ENCODE measurements at regions not wholly inside any gene's neighbourhood (a gene's known extent, or its start where the extent isn't known, plus 50 kb on each side); places are given as distances from the start of the nearest gene placed in this dataset.
A peak's percentile ranks its signal among the peaks of the same experiment; 100 is the strongest.

DNA sequence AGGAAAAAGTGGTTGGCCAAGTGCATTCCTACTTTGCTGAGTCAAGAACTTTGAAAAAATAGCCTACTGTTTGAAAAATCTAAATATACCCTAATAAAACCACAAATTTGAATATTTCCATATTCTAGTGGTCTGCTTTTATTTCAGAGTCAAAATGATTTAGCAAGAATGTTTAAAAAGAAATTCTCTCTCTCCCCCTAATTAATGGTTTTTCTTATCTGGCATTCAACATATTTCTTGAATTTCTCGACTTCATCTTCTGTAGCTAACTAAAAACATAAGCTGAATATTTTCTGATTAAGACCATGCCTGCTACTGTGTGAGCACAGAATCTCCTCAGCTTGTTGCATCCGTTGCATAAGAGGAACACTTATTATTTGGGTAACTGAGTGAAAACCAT lies 563.5 kb upstream of the TBL1XR1 start:
- Histone ChIP-seq H3K4me1 (replicated peaks; ENCODE audit: insufficient read depth) (peaks cover 11% of the 10 kb centered on the region), H3F3A (ENCODE audit: insufficient read depth, low read depth) (no peaks in the 10 kb centered on the region), H3K4me2 (no peak overlapping the region), H3K9me3 (ENCODE audit: insufficient read depth, low read depth) (peaks cover 37% of the 10 kb centered on the region), H3K27ac (no peak overlapping the region), H3K4me3 (no peak overlapping the region), H3K79me2 (ENCODE audit: low read depth) (no peaks in the 10 kb centered on the region), H3K27me3 (ENCODE audit: insufficient read depth, low read depth) (no peaks in the 10 kb centered on the region), H3K36me3 (ENCODE audit: low read depth) (no peaks in the 10 kb centered on the region), H4K20me1 (ENCODE audit: insufficient read depth) (no peaks in the 10 kb centered on the region), H2AFZ (no peak overlapping the region), H3K9me2 (ENCODE audit: insufficient read depth) (no peaks in the 10 kb centered on the region)
- TF ChIP-seq, protein P1, sequence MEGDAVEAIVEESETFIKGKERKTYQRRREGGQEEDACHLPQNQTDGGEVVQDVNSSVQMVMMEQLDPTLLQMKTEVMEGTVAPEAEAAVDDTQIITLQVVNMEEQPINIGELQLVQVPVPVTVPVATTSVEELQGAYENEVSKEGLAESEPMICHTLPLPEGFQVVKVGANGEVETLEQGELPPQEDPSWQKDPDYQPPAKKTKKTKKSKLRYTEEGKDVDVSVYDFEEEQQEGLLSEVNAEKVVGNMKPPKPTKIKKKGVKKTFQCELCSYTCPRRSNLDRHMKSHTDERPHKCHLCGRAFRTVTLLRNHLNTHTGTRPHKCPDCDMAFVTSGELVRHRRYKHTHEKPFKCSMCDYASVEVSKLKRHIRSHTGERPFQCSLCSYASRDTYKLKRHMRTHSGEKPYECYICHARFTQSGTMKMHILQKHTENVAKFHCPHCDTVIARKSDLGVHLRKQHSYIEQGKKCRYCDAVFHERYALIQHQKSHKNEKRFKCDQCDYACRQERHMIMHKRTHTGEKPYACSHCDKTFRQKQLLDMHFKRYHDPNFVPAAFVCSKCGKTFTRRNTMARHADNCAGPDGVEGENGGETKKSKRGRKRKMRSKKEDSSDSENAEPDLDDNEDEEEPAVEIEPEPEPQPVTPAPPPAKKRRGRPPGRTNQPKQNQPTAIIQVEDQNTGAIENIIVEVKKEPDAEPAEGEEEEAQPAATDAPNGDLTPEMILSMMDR (conservative IDR thresholded peaks at IDR 0.05): no peak
- TF ChIP-seq EZH2 (IDR thresholded peaks at IDR 0.05; ENCODE audit: low read depth): no peak
- ChIA-PET POLR2A (ENCODE audit: unreplicated experiment) (no interaction called here), CTCF (no interaction called here)
- intact Hi-C loops (cut with micrococcal nuclease; ENCODE audit: unreplicated experiment): no loop called here
- BruUV-seq (replicated peaks): no TSS peak
- DNase-seq: no peak

GRCh38 chr3:177764377-177764912 lies 567.2 kb upstream of the TBL1XR1 start:
- peaks cover under 1% of the 10 kb centered on the region; the same call in 1 of the 2 replicates for H3K4me1 ChIP-seq (replicated peaks; ENCODE audit: insufficient read depth)
- no peaks in the 10 kb centered on the region for H3K9me2 ChIP-seq (ENCODE audit: insufficient read depth)
- no peaks in the 10 kb centered on the region for H3F3A ChIP-seq (ENCODE audit: insufficient read depth, low read depth)
- H2AFZ ChIP-seq: no peak overlapping the region
- H3K4me2 ChIP-seq: no peak overlapping the region
- BruUV-seq (replicated peaks): no TSS peak
- no peaks in the 10 kb centered on the region for H4K20me1 ChIP-seq (ENCODE audit: insufficient read depth)
- H3K9me3 ChIP-seq (ENCODE audit: insufficient read depth, low read depth): peaks cover 26% of the 10 kb centered on the region
- no peak overlapping the region for H3K27ac ChIP-seq
- CTCF ChIA-PET: no interaction called here
- no peak for TF ChIP-seq EZH2 (IDR thresholded peaks at IDR 0.05; ENCODE audit: low read depth)
- TF ChIP-seq, protein P1 (conservative IDR thresholded peaks at IDR 0.05): no peak
- intact Hi-C loops (cut with micrococcal nuclease; ENCODE audit: unreplicated experiment): no loop called here
- H3K4me3 ChIP-seq: no peak overlapping the region
- POLR2A ChIA-PET (ENCODE audit: unreplicated experiment): no interaction called here
- no peaks in the 10 kb centered on the region for H3K79me2 ChIP-seq (ENCODE audit: low read depth)
- H3K27me3 ChIP-seq (ENCODE audit: insufficient read depth, low read depth): no peaks in the 10 kb centered on the region
- DNase-seq: peak in 1 of 2 experiments; percentile 30
- H3K36me3 ChIP-seq (ENCODE audit: low read depth): no peaks in the 10 kb centered on the region

GRCh38 chr3:177764933-177765332 lies 567.7 kb upstream of the TBL1XR1 start:
- no peaks in the 10 kb centered on the region for H3F3A ChIP-seq (ENCODE audit: insufficient read depth, low read depth)
- no peaks in the 10 kb centered on the region for H4K20me1 ChIP-seq (ENCODE audit: insufficient read depth)
- H3K36me3 ChIP-seq (ENCODE audit: low read depth): no peaks in the 10 kb centered on the region
- H3K9me2 ChIP-seq (ENCODE audit: insufficient read depth): no peaks in the 10 kb centered on the region
- no peaks in the 10 kb centered on the region for H3K4me1 ChIP-seq (replicated peaks; ENCODE audit: insufficient read depth)
- DNase-seq: no peak
- no peaks in the 10 kb centered on the region for H3K27me3 ChIP-seq (ENCODE audit: insufficient read depth, low read depth)
- H3K79me2 ChIP-seq (ENCODE audit: low read depth): no peaks in the 10 kb centered on the region
- TF ChIP-seq, protein P1 (conservative IDR thresholded peaks at IDR 0.05): no peak
- no peak for TF ChIP-seq EZH2 (IDR thresholded peaks at IDR 0.05; ENCODE audit: low read depth)
- intact Hi-C loops (cut with micrococcal nuclease; ENCODE audit: unreplicated experiment): no loop called here
- H3K9me3 ChIP-seq (ENCODE audit: insufficient read depth, low read depth): peaks cover 24% of the 10 kb centered on the region
- H3K27ac ChIP-seq: no peak overlapping the region
- POLR2A ChIA-PET (ENCODE audit: unreplicated experiment): no interaction called here
- H3K4me2 ChIP-seq: no peak overlapping the region
- H3K4me3 ChIP-seq: no peak overlapping the region
- CTCF ChIA-PET: no interaction called here
- H2AFZ ChIP-seq: no peak overlapping the region
- no TSS peak for BruUV-seq (replicated peaks)

All from PC-9 (cell line).